GM23338 (cell line): ENCODE measurements at regions not wholly inside any gene's neighbourhood (a gene's known extent, or its start where the extent isn't known, plus 50 kb on each side); places are given as distances from the start of the nearest gene placed in this dataset.

Experiments used
- ATAC-seq: fragments of 200-7000 bp; cut with Tn5 transposase; 3 replicates; pipeline ENCODE4 v1.9.1; 2020
- DNase-seq: peaks from one replicate; pipeline ENCODE4 v3.0.0-alpha.2; 2015; ENCODE audit warnings: low spot score
- H2AFZ ChIP-seq: fragments of 200-600 bp; sonication (generic); 2 replicates; pipeline ENCODE4 v1.8.0; 2016; ENCODE audit warnings: antibody characterized with exemption, mild to moderate bottlenecking, moderate library complexity
- H3F3A ChIP-seq: fragments of 200-600 bp; sonication (generic); replicated peaks from 2 replicates; pipeline ENCODE4 v1.8.0; 2017; ENCODE audit warnings: antibody characterized with exemption, mixed run types, low read depth
- H3K27ac ChIP-seq: fragments of 200-600 bp; sonication (generic); 2 replicates; pipeline ENCODE4 v1.6.1; 2016; ENCODE audit warnings: low read depth
- H3K27me3 ChIP-seq: fragments of 200-600 bp; sonication (generic); 2 replicates; pipeline ENCODE4 v1.8.0; 2016; ENCODE audit warnings: mild to moderate bottlenecking, mixed run types, moderate library complexity; ENCODE audit not compliant: insufficient read depth
- H3K36me3 ChIP-seq: fragments of 200-600 bp; sonication (generic); 2 replicates; pipeline ENCODE4 v1.8.0; 2016; ENCODE audit warnings: mild to moderate bottlenecking; ENCODE audit not compliant: insufficient read depth
- H3K4me1 ChIP-seq: fragments of 200-600 bp; sonication (generic); 2 replicates; pipeline ENCODE4 v1.8.0; 2016; ENCODE audit warnings: mild to moderate bottlenecking, moderate library complexity; ENCODE audit not compliant: insufficient read depth
- H3K4me2 ChIP-seq: fragments of 200-600 bp; sonication (generic); 2 replicates; pipeline ENCODE4 v1.7.1; 2017; ENCODE audit warnings: mixed run types
- H3K4me3 ChIP-seq: fragments of 200-600 bp; sonication (generic); 2 replicates; pipeline ENCODE4 v1.6.1; 2016; ENCODE audit warnings: mixed run types
- H3K79me2 ChIP-seq: fragments of 200-600 bp; sonication (generic); replicated peaks from 2 replicates; pipeline ENCODE4 v1.8.0; 2017; ENCODE audit warnings: mild to moderate bottlenecking; ENCODE audit not compliant: insufficient read depth
- H3K9me2 ChIP-seq: fragments of 200-600 bp; sonication (generic); 2 replicates; pipeline ENCODE4 v1.8.0; 2017; ENCODE audit not compliant: insufficient read depth
- H4K20me1 ChIP-seq: fragments of 200-600 bp; sonication (generic); replicated peaks from 2 replicates; pipeline ENCODE4 v1.8.0; 2017; ENCODE audit warnings: mild to moderate bottlenecking; ENCODE audit not compliant: insufficient read depth
- H3K27ac Mint-ChIP-seq: 2 replicates; pipeline ENCODE4 v1.8.0; 2020; ENCODE audit warnings: inconsistent platforms, mild to moderate bottlenecking, moderate library complexity, mixed read lengths
- H3K27me3 Mint-ChIP-seq: 3 replicates; pipeline ENCODE4 v1.8.0; 2022; ENCODE audit warnings: low read depth, mild to moderate bottlenecking, moderate library complexity, mixed read lengths, inconsistent platforms; ENCODE audit not compliant: insufficient read depth, poor library complexity
- H3K36me3 Mint-ChIP-seq: 3 replicates; pipeline ENCODE4 v1.8.0; 2021; ENCODE audit warnings: low read depth, mild to moderate bottlenecking, inconsistent platforms, moderate library complexity, mixed read lengths
- H3K4me1 Mint-ChIP-seq: 3 replicates; pipeline ENCODE4 v1.8.0; 2020; ENCODE audit warnings: mild to moderate bottlenecking, inconsistent platforms, mixed read lengths
- H3K4me3 Mint-ChIP-seq: 3 replicates; pipeline ENCODE4 v1.8.0; 2021; ENCODE audit warnings: moderate library complexity, mild to moderate bottlenecking, inconsistent platforms, mixed read lengths
- H3K9me3 Mint-ChIP-seq: 3 replicates; pipeline ENCODE4 v1.8.0; 2020; ENCODE audit warnings: moderate library complexity, mild to moderate bottlenecking, inconsistent platforms, mixed read lengths
- CREB1 ChIP-seq: fragments of 250-450 bp; sonication (Bioruptor Pico); IDR thresholded peaks from 2 replicates; pipeline ENCODE4 v1.5.0; 2020; ENCODE audit warnings: low read depth, mild to moderate bottlenecking, moderate library complexity
- EZH2 ChIP-seq: fragments of 200-600 bp; sonication (generic); IDR thresholded peaks from one replicate; pipeline ENCODE4 v1.8.0; 2017; ENCODE audit warnings: antibody characterized with exemption, mild to moderate bottlenecking, low read depth; ENCODE audit not compliant: unreplicated experiment
- POLR2AphosphoS5 ChIP-seq: IDR thresholded peaks from 2 replicates; pipeline ENCODE4 v1.6.1; 2016; ENCODE audit warnings: antibody characterized with exemption, low read depth
- ZNF114 ChIP-seq: fragments of 250-450 bp; sonication (Bioruptor Pico); IDR thresholded peaks from 2 replicates; pipeline ENCODE4 v1.5.0; 2020; ENCODE audit warnings: mild to moderate bottlenecking, moderate library complexity
- ZNF331 ChIP-seq: fragments of 250-450 bp; sonication (Bioruptor Pico); IDR thresholded peaks from 2 replicates; pipeline ENCODE4 v1.5.0; 2020; ENCODE audit warnings: low read depth, mild to moderate bottlenecking, moderate library complexity
- TF ChIP-seq, protein P1 (sequence below), 2 experiments: fragments of 200-600 bp in 1 of 2; sonication (generic) in 1 of 2; conservative IDR thresholded peaks; 2 replicates each; pipeline versions ENCODE4 v1.5.1 to v1.6.1; 2016 to 2017; ENCODE audit warnings: antibody characterized with exemption in 2 of 2, low read depth in 2 of 2, mild to moderate bottlenecking in 2 of 2, moderate library complexity in 1 of 2
- TF ChIP-seq, protein P2 (sequence below): IDR thresholded peaks from 2 replicates; pipeline ENCODE4 v1.6.1; 2016; ENCODE audit warnings: antibody characterized with exemption
- TF ChIP-seq, protein P3 (sequence below): fragments of 250-450 bp; sonication (Bioruptor Pico); IDR thresholded peaks from 2 replicates; pipeline ENCODE4 v1.5.0; 2020; ENCODE audit warnings: mild to moderate bottlenecking, moderate library complexity
- TF ChIP-seq, protein P4 (sequence below): IDR thresholded peaks from one replicate; pipeline ENCODE4 v1.6.1; 2018; ENCODE audit warnings: antibody characterized with exemption; ENCODE audit not compliant: unreplicated experiment

DNA sequence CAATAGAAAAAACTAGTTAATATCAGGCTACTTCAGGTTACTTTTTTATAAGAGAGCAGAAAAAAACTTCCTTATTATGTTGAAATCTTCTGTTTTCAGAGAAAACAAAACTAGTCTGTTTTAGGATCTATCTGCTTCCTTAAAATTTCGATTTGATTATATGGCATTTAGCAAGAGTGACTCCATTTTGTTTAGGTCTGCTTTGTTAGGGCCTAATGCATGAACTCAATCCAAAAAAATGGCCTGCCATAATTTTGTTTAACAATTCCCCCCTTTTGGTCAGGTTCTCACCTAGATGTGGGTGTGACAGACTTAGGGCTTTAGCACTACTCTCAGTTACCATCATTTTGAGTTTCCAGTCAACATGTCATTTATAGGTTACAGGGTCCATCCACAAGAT, 89.8 kb upstream of the GNG12 start (continued):
- TF ChIP-seq, protein P1, sequence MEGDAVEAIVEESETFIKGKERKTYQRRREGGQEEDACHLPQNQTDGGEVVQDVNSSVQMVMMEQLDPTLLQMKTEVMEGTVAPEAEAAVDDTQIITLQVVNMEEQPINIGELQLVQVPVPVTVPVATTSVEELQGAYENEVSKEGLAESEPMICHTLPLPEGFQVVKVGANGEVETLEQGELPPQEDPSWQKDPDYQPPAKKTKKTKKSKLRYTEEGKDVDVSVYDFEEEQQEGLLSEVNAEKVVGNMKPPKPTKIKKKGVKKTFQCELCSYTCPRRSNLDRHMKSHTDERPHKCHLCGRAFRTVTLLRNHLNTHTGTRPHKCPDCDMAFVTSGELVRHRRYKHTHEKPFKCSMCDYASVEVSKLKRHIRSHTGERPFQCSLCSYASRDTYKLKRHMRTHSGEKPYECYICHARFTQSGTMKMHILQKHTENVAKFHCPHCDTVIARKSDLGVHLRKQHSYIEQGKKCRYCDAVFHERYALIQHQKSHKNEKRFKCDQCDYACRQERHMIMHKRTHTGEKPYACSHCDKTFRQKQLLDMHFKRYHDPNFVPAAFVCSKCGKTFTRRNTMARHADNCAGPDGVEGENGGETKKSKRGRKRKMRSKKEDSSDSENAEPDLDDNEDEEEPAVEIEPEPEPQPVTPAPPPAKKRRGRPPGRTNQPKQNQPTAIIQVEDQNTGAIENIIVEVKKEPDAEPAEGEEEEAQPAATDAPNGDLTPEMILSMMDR (conservative IDR thresholded peaks at IDR 0.05; ENCODE audit: low read depth in 2 of 2) = no peak
- TF ChIP-seq ZNF331 = no peak
- no peak for TF ChIP-seq ZNF114 (CRISPR knock-in tag)
- no peak for TF ChIP-seq POLR2AphosphoS5
- TF ChIP-seq EZH2 = no peak
- TF ChIP-seq, protein P2, sequence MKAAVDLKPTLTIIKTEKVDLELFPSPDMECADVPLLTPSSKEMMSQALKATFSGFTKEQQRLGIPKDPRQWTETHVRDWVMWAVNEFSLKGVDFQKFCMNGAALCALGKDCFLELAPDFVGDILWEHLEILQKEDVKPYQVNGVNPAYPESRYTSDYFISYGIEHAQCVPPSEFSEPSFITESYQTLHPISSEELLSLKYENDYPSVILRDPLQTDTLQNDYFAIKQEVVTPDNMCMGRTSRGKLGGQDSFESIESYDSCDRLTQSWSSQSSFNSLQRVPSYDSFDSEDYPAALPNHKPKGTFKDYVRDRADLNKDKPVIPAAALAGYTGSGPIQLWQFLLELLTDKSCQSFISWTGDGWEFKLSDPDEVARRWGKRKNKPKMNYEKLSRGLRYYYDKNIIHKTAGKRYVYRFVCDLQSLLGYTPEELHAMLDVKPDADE = no peak

DNA sequence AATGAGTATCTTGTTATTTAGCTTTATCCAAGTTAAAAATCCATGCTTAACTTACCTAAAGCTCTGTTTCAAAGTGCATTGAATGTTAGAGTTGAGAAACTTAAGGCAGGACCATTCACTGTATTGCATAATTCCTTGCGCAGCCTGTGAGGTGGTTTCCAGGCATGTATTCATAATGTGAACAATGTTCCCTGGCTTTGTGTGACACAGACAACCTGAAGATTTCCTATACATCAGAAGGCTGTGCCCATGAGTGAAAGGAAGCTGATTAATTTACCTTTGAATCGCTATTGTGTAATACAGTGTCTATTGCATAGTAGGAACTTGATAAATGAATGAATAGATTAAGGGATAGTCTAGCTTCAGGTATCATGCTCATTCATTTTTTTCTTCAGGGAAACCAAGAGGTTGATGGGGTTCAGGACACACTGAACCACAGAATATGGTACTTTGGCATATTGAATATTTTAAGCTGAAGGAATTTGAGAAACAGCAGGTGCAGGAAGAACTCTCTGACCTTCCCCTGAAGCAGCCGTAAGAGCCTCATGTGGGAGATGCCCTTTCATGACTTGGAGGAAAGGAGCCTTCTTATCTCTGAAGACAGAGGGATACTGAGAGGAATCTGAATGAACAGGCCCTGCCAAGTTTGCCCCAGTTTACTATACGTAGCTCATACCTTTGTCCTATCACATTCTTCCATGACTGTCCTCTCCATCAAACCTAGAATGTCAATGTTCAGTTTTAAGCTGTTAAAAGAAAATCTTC, 88.6 kb upstream of the GNG12 start:
- Histone ChIP-seq H3K27ac (no peak overlapping the region), H3K79me2 (no peaks in the 10 kb centered on the region), H3K4me1 (no peaks in the 10 kb centered on the region), H3K4me3 (no peak overlapping the region), H3F3A (no peaks in the 10 kb centered on the region), H4K20me1 (no peaks in the 10 kb centered on the region), H2AFZ (no peak overlapping the region), H3K4me2 (no peak overlapping the region), H3K27me3 (no peaks in the 10 kb centered on the region), H3K9me2 (no peaks in the 10 kb centered on the region), H3K36me3 (no peaks in the 10 kb centered on the region)
- Mint-ChIP-seq H3K27me3 (no peaks in the 10 kb centered on the region), H3K27ac (no peak overlapping the region), H3K9me3 (no peaks in the 10 kb centered on the region), H3K4me3 (no peak overlapping the region), H3K36me3 (no peaks in the 10 kb centered on the region), H3K4me1 (no peaks in the 10 kb centered on the region; the same call in 2 of the 3 replicates)
- TF ChIP-seq ZNF114 (CRISPR knock-in tag) (no peak), POLR2AphosphoS5 (no peak), CREB1 (CRISPR knock-in tag) (no peak)
- TF ChIP-seq, protein P3, sequence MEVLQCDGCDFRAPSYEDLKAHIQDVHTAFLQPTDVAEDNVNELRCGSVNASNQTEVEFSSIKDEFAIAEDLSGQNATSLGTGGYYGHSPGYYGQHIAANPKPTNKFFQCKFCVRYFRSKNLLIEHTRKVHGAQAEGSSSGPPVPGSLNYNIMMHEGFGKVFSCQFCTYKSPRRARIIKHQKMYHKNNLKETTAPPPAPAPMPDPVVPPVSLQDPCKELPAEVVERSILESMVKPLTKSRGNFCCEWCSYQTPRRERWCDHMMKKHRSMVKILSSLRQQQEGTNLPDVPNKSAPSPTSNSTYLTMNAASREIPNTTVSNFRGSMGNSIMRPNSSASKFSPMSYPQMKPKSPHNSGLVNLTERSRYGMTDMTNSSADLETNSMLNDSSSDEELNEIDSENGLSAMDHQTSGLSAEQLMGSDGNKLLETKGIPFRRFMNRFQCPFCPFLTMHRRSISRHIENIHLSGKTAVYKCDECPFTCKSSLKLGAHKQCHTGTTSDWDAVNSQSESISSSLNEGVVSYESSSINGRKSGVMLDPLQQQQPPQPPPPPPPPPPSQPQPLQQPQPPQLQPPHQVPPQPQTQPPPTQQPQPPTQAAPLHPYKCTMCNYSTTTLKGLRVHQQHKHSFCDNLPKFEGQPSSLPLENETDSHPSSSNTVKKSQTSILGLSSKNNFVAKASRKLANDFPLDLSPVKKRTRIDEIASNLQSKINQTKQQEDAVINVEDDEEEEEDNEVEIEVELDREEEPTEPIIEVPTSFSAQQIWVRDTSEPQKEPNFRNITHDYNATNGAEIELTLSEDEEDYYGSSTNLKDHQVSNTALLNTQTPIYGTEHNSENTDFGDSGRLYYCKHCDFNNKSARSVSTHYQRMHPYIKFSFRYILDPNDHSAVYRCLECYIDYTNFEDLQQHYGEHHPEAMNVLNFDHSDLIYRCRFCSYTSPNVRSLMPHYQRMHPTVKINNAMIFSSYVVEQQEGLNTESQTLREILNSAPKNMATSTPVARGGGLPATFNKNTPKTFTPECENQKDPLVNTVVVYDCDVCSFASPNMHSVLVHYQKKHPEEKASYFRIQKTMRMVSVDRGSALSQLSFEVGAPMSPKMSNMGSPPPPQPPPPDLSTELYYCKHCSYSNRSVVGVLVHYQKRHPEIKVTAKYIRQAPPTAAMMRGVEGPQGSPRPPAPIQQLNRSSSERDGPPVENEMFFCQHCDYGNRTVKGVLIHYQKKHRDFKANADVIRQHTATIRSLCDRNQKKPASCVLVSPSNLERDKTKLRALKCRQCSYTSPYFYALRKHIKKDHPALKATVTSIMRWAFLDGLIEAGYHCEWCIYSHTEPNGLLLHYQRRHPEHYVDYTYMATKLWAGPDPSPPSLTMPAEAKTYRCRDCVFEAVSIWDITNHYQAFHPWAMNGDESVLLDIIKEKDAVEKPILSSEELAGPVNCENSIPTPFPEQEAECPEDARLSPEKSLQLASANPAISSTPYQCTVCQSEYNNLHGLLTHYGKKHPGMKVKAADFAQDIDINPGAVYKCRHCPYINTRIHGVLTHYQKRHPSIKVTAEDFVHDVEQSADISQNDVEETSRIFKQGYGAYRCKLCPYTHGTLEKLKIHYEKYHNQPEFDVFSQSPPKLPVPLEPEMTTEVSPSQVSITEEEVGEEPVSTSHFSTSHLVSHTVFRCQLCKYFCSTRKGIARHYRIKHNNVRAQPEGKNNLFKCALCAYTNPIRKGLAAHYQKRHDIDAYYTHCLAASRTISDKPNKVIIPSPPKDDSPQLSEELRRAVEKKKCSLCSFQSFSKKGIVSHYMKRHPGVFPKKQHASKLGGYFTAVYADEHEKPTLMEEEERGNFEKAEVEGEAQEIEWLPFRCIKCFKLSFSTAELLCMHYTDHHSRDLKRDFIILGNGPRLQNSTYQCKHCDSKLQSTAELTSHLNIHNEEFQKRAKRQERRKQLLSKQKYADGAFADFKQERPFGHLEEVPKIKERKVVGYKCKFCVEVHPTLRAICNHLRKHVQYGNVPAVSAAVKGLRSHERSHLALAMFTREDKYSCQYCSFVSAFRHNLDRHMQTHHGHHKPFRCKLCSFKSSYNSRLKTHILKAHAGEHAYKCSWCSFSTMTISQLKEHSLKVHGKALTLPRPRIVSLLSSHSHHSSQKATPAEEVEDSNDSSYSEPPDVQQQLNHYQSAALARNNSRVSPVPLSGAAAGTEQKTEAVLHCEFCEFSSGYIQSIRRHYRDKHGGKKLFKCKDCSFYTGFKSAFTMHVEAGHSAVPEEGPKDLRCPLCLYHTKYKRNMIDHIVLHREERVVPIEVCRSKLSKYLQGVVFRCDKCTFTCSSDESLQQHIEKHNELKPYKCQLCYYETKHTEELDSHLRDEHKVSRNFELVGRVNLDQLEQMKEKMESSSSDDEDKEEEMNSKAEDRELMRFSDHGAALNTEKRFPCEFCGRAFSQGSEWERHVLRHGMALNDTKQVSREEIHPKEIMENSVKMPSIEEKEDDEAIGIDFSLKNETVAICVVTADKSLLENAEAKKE (CRISPR knock-in tag) = no peak
- TF ChIP-seq, protein P4, sequence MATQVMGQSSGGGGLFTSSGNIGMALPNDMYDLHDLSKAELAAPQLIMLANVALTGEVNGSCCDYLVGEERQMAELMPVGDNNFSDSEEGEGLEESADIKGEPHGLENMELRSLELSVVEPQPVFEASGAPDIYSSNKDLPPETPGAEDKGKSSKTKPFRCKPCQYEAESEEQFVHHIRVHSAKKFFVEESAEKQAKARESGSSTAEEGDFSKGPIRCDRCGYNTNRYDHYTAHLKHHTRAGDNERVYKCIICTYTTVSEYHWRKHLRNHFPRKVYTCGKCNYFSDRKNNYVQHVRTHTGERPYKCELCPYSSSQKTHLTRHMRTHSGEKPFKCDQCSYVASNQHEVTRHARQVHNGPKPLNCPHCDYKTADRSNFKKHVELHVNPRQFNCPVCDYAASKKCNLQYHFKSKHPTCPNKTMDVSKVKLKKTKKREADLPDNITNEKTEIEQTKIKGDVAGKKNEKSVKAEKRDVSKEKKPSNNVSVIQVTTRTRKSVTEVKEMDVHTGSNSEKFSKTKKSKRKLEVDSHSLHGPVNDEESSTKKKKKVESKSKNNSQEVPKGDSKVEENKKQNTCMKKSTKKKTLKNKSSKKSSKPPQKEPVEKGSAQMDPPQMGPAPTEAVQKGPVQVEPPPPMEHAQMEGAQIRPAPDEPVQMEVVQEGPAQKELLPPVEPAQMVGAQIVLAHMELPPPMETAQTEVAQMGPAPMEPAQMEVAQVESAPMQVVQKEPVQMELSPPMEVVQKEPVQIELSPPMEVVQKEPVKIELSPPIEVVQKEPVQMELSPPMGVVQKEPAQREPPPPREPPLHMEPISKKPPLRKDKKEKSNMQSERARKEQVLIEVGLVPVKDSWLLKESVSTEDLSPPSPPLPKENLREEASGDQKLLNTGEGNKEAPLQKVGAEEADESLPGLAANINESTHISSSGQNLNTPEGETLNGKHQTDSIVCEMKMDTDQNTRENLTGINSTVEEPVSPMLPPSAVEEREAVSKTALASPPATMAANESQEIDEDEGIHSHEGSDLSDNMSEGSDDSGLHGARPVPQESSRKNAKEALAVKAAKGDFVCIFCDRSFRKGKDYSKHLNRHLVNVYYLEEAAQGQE = no peak
- DNase-seq = no peak
- ATAC-seq = no peak
